Loucy (cell line): ENCODE measurements at regions not wholly inside any gene's neighbourhood (a gene's known extent, or its start where the extent isn't known, plus 50 kb on each side); places are given as distances from the start of the nearest gene placed in this dataset.

Source experiments
- H2AFZ ChIP-seq: fragments of 200-600 bp; sonication (generic); 2 replicates; pipeline ENCODE4 v1.6.0; 2016; ENCODE audit warnings: antibody characterized with exemption, mild to moderate bottlenecking, low read length, moderate library complexity
- H3F3A ChIP-seq: fragments of 200-600 bp; 2 replicates; pipeline ENCODE4 v1.6.0; 2016; ENCODE audit warnings: antibody characterized with exemption, low read depth, mild to moderate bottlenecking
- H3K27me3 ChIP-seq: fragments of 200-600 bp; sonication (generic); 2 replicates; pipeline ENCODE4 v1.6.1; 2014; ENCODE audit warnings: low read length, mild to moderate bottlenecking; ENCODE audit not compliant: insufficient read depth, poor library complexity, severe bottlenecking
- H3K36me3 ChIP-seq: fragments of 200-600 bp; sonication (generic); 2 replicates; pipeline ENCODE4 v1.6.1; 2016; ENCODE audit warnings: low read length; ENCODE audit not compliant: insufficient read depth
- H3K4me1 ChIP-seq: fragments of 200-600 bp; sonication (generic); 2 replicates; pipeline ENCODE4 v1.5.1; 2014; ENCODE audit warnings: low read length, mild to moderate bottlenecking; ENCODE audit not compliant: insufficient read depth, poor library complexity, severe bottlenecking
- H3K4me2 ChIP-seq: fragments of 200-600 bp; sonication (generic); 2 replicates; pipeline ENCODE4 v1.6.0; 2014; ENCODE audit warnings: antibody characterized with exemption, low read length, low read depth, mild to moderate bottlenecking; ENCODE audit not compliant: poor library complexity, severe bottlenecking
- H3K4me3 ChIP-seq: fragments of 200-600 bp; sonication (generic); 2 replicates; pipeline ENCODE4 v1.5.1; 2014; ENCODE audit warnings: low read length, mild to moderate bottlenecking, mixed read lengths; ENCODE audit not compliant: poor library complexity, severe bottlenecking
- H3K79me2 ChIP-seq: fragments of 200-600 bp; sonication (generic); 2 replicates; pipeline ENCODE4 v1.6.1; 2014; ENCODE audit warnings: low read length; ENCODE audit not compliant: insufficient read depth
- H3K9ac ChIP-seq: fragments of 200-600 bp; sonication (generic); 2 replicates; pipeline ENCODE4 v1.6.0; 2014; ENCODE audit warnings: mild to moderate bottlenecking, low read depth, low read length, moderate library complexity; ENCODE audit not compliant: poor library complexity, severe bottlenecking
- H3K9me2 ChIP-seq: fragments of 200-600 bp; sonication (generic); replicated peaks from 2 replicates; pipeline ENCODE4 v1.6.1; 2016; ENCODE audit warnings: low read depth, low read length, mixed read lengths
- H3K9me3 ChIP-seq: fragments of 200-600 bp; sonication (generic); 2 replicates; pipeline ENCODE4 v1.6.1; 2014; ENCODE audit warnings: mild to moderate bottlenecking, antibody characterized with exemption, low read length, low read depth; ENCODE audit not compliant: insufficient read depth
- H4K20me1 ChIP-seq: fragments of 200-600 bp; sonication (generic); 2 replicates; pipeline ENCODE4 v1.6.0; 2014; ENCODE audit warnings: antibody characterized with exemption, low read length, mild to moderate bottlenecking; ENCODE audit not compliant: insufficient read depth, poor library complexity, severe bottlenecking
- CTCF ChIP-seq: fragments of 200-600 bp; sonication (generic); conservative IDR thresholded peaks from 2 replicates; pipeline ENCODE4 v1.5.1; 2014; ENCODE audit warnings: mild to moderate bottlenecking, antibody characterized with exemption, low read length
- EZH2phosphoT487 ChIP-seq: fragments of 200-600 bp; IDR thresholded peaks from 2 replicates; pipeline ENCODE4 v1.6.1; 2018; ENCODE audit warnings: antibody characterized with exemption, mild to moderate bottlenecking, moderate library complexity, borderline replicate concordance

- H3K4me2 ChIP-seq, result no peak overlapping the region
- TF ChIP-seq EZH2phosphoT487 (no peak), CTCF (no peak)
- no peak overlapping the region for H2AFZ ChIP-seq
- H3K9ac ChIP-seq, result no peak overlapping the region
- no peaks in the 10 kb centered on the region for H3K79me2 ChIP-seq
- H3K4me1 ChIP-seq, result no peaks in the 10 kb centered on the region
- H3K36me3 ChIP-seq, result no peaks in the 10 kb centered on the region
- H3F3A ChIP-seq, result no peaks in the 10 kb centered on the region
- H3K27me3 ChIP-seq, result no peaks in the 10 kb centered on the region
- H3K4me3 ChIP-seq, result no peak overlapping the region
- no peaks in the 10 kb centered on the region for H3K9me2 ChIP-seq
- no peaks in the 10 kb centered on the region for H4K20me1 ChIP-seq
- H3K9me3 ChIP-seq, result no peaks in the 10 kb centered on the region
Observed at GRCh38 chr18:41681138-41681880, 273.7 kb upstream of the PIK3C3 start.

- H3K9me2 ChIP-seq, result no peaks in the 10 kb centered on the region
- H3K9me3 ChIP-seq, result no peaks in the 10 kb centered on the region
- TF ChIP-seq CTCF, result no peak
Observed at GRCh38 chr18:41674506-41674905, 280.5 kb upstream of the PIK3C3 start.

GRCh38 chr18:41666231-41666630, 288.8 kb upstream of the PIK3C3 start:
- H4K20me1 ChIP-seq, result no peaks in the 10 kb centered on the region

More at GRCh38 chr18:41674506-41674905, 280.5 kb upstream of the PIK3C3 start:
- Histone ChIP-seq H3K9ac (no peak overlapping the region), H3K4me3 (no peak overlapping the region), H3K27me3 (no peaks in the 10 kb centered on the region), H3F3A (no peaks in the 10 kb centered on the region), H3K79me2 (no peaks in the 10 kb centered on the region), H3K4me1 (no peaks in the 10 kb centered on the region), H2AFZ (no peak overlapping the region), H3K36me3 (no peaks in the 10 kb centered on the region), H4K20me1 (no peaks in the 10 kb centered on the region), H3K4me2 (no peak overlapping the region)

More at GRCh38 chr18:41666231-41666630, 288.8 kb upstream of the PIK3C3 start:
- Histone ChIP-seq H3K27me3 (no peaks in the 10 kb centered on the region), H3F3A (no peaks in the 10 kb centered on the region), H3K36me3 (no peaks in the 10 kb centered on the region), H3K9me3 (no peaks in the 10 kb centered on the region), H3K9me2 (no peaks in the 10 kb centered on the region), H3K4me2 (no peak overlapping the region), H3K79me2 (no peaks in the 10 kb centered on the region), H3K9ac (no peak overlapping the region), H2AFZ (no peak overlapping the region), H3K4me3 (no peak overlapping the region), H3K4me1 (no peaks in the 10 kb centered on the region)
- TF ChIP-seq EZH2phosphoT487 (no peak), CTCF (no peak)
